DND-41 (cell line): ENCODE measurements at regions not wholly inside any gene's neighbourhood (a gene's known extent, or its start where the extent isn't known, plus 50 kb on each side); places are given as distances from the start of the nearest gene placed in this dataset.

Experiments
- ATAC-seq: fragments of 200-7000 bp; cut with Tn5 transposase; 3 replicates; pipeline ENCODE4 v1.9.1; 2021; ENCODE audit warnings: low read depth; ENCODE audit not compliant: insufficient read depth
- DNase-seq: peaks from one replicate; pipeline ENCODE4 v3.0.0-alpha.2; 2020
- H2AFZ ChIP-seq: 2 replicates; pipeline ENCODE4 v1.6.0; 2012; ENCODE audit warnings: low read depth, low read length
- H3K27ac ChIP-seq: 2 replicates; pipeline ENCODE4 v1.5.1; 2012; ENCODE audit warnings: low read length, inconsistent platforms
- H3K27me3 ChIP-seq: fragments of 200-600 bp; sonication (generic); 2 replicates; pipeline ENCODE4 v1.6.0; 2012; ENCODE audit warnings: low read length, mild to moderate bottlenecking, inconsistent platforms; ENCODE audit not compliant: insufficient read depth, poor library complexity
- H3K36me3 ChIP-seq: 2 replicates; pipeline ENCODE4 v1.5.1; 2012; ENCODE audit warnings: low read length, inconsistent platforms; ENCODE audit not compliant: insufficient read depth
- H3K4me1 ChIP-seq: 2 replicates; pipeline ENCODE4 v1.5.1; 2012; ENCODE audit warnings: mild to moderate bottlenecking, low read length; ENCODE audit not compliant: insufficient read depth
- H3K4me2 ChIP-seq: 2 replicates; pipeline ENCODE4 v1.6.0; 2012; ENCODE audit warnings: mild to moderate bottlenecking, moderate library complexity, low read length, inconsistent platforms; ENCODE audit not compliant: insufficient read depth
- H3K4me3 ChIP-seq, 2 experiments: fragments of 200-600 bp in 1 of 2; shearing (Covaris generic) in 1 of 2; 2 replicates each; pipeline ENCODE4 v1.5.1; 2012 to 2016; ENCODE audit warnings: inconsistent platforms in 2 of 2, low read length in 2 of 2, mild to moderate bottlenecking in 2 of 2, low read depth in 1 of 2, moderate library complexity in 1 of 2
- H3K79me2 ChIP-seq: 2 replicates; pipeline ENCODE4 v1.6.0; 2012; ENCODE audit warnings: low read length, inconsistent platforms; ENCODE audit not compliant: insufficient read depth
- H3K9ac ChIP-seq: 2 replicates; pipeline ENCODE4 v1.6.0; 2012; ENCODE audit warnings: low read depth, mild to moderate bottlenecking, inconsistent platforms, low read length, moderate library complexity
- H3K9me3 ChIP-seq: 2 replicates; pipeline ENCODE4 v1.5.1; 2012; ENCODE audit warnings: low read length, moderate library complexity, mild to moderate bottlenecking, inconsistent platforms; ENCODE audit not compliant: insufficient read depth, severe bottlenecking
- H4K20me1 ChIP-seq: 2 replicates; pipeline ENCODE4 v1.6.0; 2012; ENCODE audit warnings: low read length; ENCODE audit not compliant: insufficient read depth
- EZH2 ChIP-seq: IDR thresholded peaks from 3 replicates; pipeline ENCODE4 v1.6.1; 2012; ENCODE audit warnings: borderline replicate concordance, low read depth, mild to moderate bottlenecking, moderate library complexity, low read length, inconsistent platforms; ENCODE audit not compliant: severe bottlenecking
- TF ChIP-seq, protein P1 (sequence below): IDR thresholded peaks from 2 replicates; pipeline ENCODE4 v1.5.1; 2012; ENCODE audit warnings: borderline replicate concordance, low read length, moderate library complexity, mild to moderate bottlenecking; ENCODE audit not compliant: poor library complexity, severe bottlenecking; ENCODE audit errors: extremely low read depth

DNA sequence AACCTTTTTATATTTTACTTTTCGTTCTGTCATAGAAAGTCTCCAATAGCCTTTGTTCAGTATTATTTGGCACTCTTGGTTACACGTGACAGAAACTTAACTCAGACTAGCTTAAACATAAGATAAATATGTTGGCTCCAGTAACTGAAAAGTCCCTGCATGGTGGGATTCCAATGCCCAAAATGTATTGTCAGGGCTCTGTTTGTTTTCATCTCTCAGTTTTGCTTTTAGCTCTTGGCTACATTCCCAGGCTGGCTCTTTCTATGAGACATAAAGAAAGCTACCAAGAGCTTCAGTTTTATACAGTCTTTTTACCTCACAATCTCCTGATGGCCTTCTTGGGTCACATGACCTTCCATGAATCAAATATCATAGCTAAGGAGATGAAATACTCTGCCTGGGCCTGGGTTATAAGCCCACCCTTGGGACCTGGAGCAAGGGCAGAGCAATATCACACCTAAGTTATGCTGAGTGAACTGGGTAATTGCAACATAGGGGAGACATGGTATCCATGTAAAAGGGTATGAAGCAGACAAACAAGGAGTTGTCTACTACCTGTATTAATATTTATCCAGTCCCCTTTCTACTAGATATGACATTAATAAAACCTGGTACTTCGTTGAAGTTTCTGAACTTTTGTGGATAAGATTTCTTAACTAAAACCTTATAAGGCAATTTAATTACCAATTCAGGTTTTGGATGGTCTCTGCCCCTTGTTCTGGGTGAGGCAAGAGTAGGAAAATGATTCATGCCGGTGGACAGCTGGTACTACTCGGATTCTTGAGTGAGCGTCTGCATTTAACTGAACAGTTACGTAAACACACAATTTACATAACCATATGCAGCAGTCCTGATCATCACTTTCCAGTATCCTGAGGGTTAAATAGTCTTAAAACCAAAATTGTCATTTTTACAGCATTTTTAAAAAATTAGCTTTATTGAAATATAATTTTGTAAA is 442.3 kb downstream of the GPATCH2 start:
- H3K4me1 ChIP-seq, result no peaks in the 10 kb centered on the region
- H2AFZ ChIP-seq, result no peak overlapping the region
- H3K36me3 ChIP-seq, result no peaks in the 10 kb centered on the region
- no peak overlapping the region for H3K4me2 ChIP-seq
- H3K4me3 ChIP-seq, result no peak overlapping the region
- H3K27ac ChIP-seq, result no peak overlapping the region
- DNase-seq, result no peak
- no peak for TF ChIP-seq EZH2
- TF ChIP-seq, protein P1, sequence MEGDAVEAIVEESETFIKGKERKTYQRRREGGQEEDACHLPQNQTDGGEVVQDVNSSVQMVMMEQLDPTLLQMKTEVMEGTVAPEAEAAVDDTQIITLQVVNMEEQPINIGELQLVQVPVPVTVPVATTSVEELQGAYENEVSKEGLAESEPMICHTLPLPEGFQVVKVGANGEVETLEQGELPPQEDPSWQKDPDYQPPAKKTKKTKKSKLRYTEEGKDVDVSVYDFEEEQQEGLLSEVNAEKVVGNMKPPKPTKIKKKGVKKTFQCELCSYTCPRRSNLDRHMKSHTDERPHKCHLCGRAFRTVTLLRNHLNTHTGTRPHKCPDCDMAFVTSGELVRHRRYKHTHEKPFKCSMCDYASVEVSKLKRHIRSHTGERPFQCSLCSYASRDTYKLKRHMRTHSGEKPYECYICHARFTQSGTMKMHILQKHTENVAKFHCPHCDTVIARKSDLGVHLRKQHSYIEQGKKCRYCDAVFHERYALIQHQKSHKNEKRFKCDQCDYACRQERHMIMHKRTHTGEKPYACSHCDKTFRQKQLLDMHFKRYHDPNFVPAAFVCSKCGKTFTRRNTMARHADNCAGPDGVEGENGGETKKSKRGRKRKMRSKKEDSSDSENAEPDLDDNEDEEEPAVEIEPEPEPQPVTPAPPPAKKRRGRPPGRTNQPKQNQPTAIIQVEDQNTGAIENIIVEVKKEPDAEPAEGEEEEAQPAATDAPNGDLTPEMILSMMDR, result no peak
- no peaks in the 10 kb centered on the region for H3K27me3 ChIP-seq
- no peaks in the 10 kb centered on the region for H3K9me3 ChIP-seq
- H4K20me1 ChIP-seq, result no peaks in the 10 kb centered on the region
- no peak overlapping the region for H3K9ac ChIP-seq
- no peak for ATAC-seq
- no peaks in the 10 kb centered on the region for H3K79me2 ChIP-seq

DNA sequence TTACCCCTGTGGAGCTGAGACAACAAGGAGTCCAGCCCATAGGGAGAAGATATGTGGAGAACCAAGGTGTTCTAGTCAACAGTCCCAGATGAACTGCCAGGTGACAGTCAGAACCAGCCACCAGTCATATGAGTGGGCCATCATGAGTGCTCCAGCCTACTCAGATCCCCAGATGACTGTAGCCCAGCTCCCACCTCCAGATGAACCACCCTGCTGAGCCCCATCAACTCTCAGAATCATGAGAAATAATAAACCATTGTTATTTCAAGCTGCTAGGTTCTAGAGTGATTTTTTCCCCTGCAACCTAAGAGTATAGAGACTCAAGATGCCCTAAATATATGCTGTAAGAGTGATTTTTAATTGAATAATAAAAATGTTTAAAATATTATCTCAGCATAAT is 444.2 kb downstream of the GPATCH2 start:
- Histone ChIP-seq H3K27ac (no peak overlapping the region), H3K4me1 (no peaks in the 10 kb centered on the region), H3K9me3 (no peaks in the 10 kb centered on the region), H3K4me2 (no peak overlapping the region), H2AFZ (no peak overlapping the region), H3K79me2 (no peaks in the 10 kb centered on the region), H3K27me3 (no peaks in the 10 kb centered on the region), H4K20me1 (no peaks in the 10 kb centered on the region), H3K9ac (no peak overlapping the region), H3K36me3 (no peaks in the 10 kb centered on the region), H3K4me3 (no peak overlapping the region)
- TF ChIP-seq, protein P1, result no peak
- TF ChIP-seq EZH2, result no peak
- no peak for DNase-seq
- no peak for ATAC-seq

DNA sequence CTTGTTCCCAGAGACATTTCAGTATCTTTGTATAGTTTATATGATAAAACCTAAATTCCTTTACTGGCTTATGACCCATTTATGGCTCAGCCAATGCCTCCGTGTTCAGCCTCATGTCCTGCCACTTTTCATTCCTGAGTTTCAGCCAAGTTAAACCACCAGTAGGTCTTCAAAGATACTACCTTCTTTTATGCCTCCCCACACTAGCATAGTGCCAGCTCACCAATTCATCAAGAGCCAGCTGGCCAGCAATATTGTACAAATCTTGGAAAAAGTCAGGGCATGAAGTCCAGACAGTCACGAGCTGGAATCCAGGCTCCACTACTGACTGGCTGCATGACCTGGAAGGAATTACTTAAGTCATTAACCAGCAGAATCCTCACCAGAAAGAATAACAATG is 446.0 kb downstream of the GPATCH2 start:
- no peaks in the 10 kb centered on the region for H4K20me1 ChIP-seq
- no peak overlapping the region for H3K4me2 ChIP-seq
- no peak overlapping the region for H3K4me3 ChIP-seq
- ATAC-seq (no peak), DNase-seq (no peak)
- no peaks in the 10 kb centered on the region for H3K36me3 ChIP-seq
- H3K27me3 ChIP-seq, result no peaks in the 10 kb centered on the region
- no peak overlapping the region for H3K9ac ChIP-seq
- no peak overlapping the region for H3K27ac ChIP-seq
- TF ChIP-seq, protein P1, result no peak
- TF ChIP-seq EZH2, result no peak
- H3K4me1 ChIP-seq, result no peaks in the 10 kb centered on the region
- H3K9me3 ChIP-seq, result no peaks in the 10 kb centered on the region
- no peaks in the 10 kb centered on the region for H3K79me2 ChIP-seq
- no peak overlapping the region for H2AFZ ChIP-seq
